ENCODE measurements at regions not wholly inside any gene's neighbourhood (a gene's known extent, or its start where the extent isn't known, plus 50 kb on each side); places are given as distances from the start of the nearest gene placed in this dataset.

GRCh38 chr6:6829872-6830685, 241.6 kb downstream of the LY86 start (continued):
- TF ChIP-seq MGA (IDR thresholded peaks at IDR 0.05) (peak; percentile 87), SRF (CRISPR knock-in tag; IDR thresholded peaks at IDR 0.05) (no peak), ZNF408 (CRISPR knock-in tag; IDR thresholded peaks at IDR 0.05; ENCODE audit: low read depth) (no peak), CREB5 (CRISPR knock-in tag; IDR thresholded peaks at IDR 0.05) (no peak), ZNF239 (CRISPR knock-in tag; IDR thresholded peaks at IDR 0.05) (no peak), CUX1 (CRISPR knock-in tag; IDR thresholded peaks at IDR 0.05) (no peak)

Measured in K562 (cell line).